Activated T-cell treated with anti-CD3 and anti-CD28 coated beads, Interleukin-2, amount 50 U/mL, for 72 hours (primary cell): ENCODE measurements at regions not wholly inside any gene's neighbourhood (a gene's known extent, or its start where the extent isn't known, plus 50 kb on each side); places are given as distances from the start of the nearest gene placed in this dataset.

Experiments used
- ATAC-seq, 2 donors: fragments of 150-1000 bp; cut with Tn5 transposase; replicated peaks in 1 of 2; 2 replicates each; pipeline ENCODE4 v1.10.0; 2021; ENCODE audit warnings: moderate library complexity in 2 of 2, mild to moderate bottlenecking in 1 of 2
- DNase-seq, 2 donors: peaks; one replicate each; pipeline ENCODE4 v3.0.0; 2021 to 2022; ENCODE audit warnings: mixed read lengths in 1 of 2
- H3K27ac Mint-ChIP-seq: one replicate; pipeline ENCODE4 v1.8.0; 2022; ENCODE audit warnings: mild to moderate bottlenecking, moderate library complexity, mixed read lengths
- H3K27me3 Mint-ChIP-seq: one replicate; pipeline ENCODE4 v1.8.0; 2022; ENCODE audit warnings: low read depth, mixed read lengths
- H3K36me3 Mint-ChIP-seq, 2 donors: one replicate each; pipeline ENCODE4 v1.8.0; 2022; ENCODE audit warnings: mixed read lengths in 2 of 2, mild to moderate bottlenecking in 1 of 2; ENCODE audit not compliant: insufficient read depth in 2 of 2
- H3K4me1 Mint-ChIP-seq: one replicate; pipeline ENCODE4 v1.8.0; 2022; ENCODE audit warnings: low read depth, mixed read lengths
- H3K4me3 Mint-ChIP-seq, 2 donors: one replicate each; pipeline ENCODE4 v1.8.0; 2022; ENCODE audit warnings: mild to moderate bottlenecking in 2 of 2, mixed read lengths in 2 of 2, moderate library complexity in 2 of 2
- H3K9me3 Mint-ChIP-seq, 2 donors: one replicate each; pipeline ENCODE4 v1.8.0; 2022; ENCODE audit warnings: mixed read lengths in 2 of 2

DNA sequence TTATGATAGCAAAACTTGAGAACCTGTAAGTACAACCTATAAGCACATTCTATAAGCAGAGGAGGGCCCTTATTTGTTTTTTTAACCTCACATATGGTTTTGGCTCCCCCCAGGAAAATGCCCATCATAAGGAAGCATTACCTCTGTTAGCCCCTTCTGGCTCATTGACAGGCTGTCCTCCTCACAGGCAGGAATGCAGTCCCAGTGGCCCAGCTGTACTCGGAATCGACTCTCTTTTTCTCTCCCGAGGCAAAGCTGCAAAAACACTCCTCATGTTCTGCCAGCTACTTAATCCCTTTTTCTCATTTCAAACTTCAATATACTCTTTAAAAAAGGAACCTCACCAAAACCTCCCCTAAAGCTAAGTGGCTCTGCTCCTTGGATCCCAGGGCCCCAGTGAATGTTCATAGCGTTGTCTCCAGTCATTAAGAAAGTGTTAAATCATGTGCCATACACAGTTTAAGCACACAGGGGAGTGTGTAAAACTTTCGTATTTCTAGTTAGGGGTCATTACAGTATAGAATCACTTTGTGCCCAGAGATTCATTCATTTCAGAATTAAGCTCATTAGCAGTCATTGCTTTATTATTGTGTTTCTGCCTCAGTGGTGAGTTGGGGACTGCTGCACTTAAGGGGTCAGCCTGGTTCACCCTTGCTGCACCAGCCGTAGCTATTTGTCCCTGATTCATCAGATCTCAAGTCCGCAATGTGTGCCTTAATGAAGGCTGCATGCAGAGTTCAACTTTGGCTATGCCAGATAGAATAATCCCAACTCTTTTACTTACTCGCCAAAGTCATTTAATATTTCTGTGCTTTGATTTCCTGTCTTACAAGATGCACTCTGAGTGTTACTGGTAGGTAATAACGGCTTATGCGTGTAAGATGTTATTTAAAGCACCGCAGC lies 57.6 kb downstream of the JRKL start:
- no peaks in the 10 kb centered on the region for H3K9me3 Mint-ChIP-seq
- no peak overlapping the region for H3K4me3 Mint-ChIP-seq
- peaks cover 33% of the 10 kb centered on the region for H3K27me3 Mint-ChIP-seq
- H3K4me1 Mint-ChIP-seq, result no peaks in the 10 kb centered on the region
- H3K36me3 Mint-ChIP-seq, result no peaks in the 10 kb centered on the region
- DNase-seq (no peak), ATAC-seq (no peak)
- no peak overlapping the region for H3K27ac Mint-ChIP-seq

DNA sequence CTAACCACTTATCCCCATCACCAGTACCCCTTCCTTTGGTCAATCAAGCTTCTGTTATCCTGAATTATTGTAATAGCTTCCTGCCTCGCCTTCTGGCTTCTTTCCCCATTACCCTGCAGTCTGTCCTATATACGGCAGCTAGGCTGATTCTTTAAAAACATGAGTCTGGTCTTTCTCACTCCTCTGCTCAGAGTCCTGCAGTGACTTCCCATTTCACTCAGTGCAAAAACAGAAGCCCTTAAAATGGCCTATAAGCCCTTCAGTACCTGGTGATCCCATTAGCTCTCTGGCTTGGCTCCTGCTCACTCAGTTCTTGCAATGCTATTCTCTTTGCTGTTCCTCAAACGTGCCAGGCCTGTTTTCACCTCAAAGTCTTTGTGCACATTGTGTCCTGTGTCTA lies 58.4 kb downstream of the JRKL start:
- Mint-ChIP-seq H3K4me1 (no peaks in the 10 kb centered on the region), H3K27ac (no peak overlapping the region), H3K36me3 (no peaks in the 10 kb centered on the region), H3K9me3 (no peaks in the 10 kb centered on the region), H3K4me3 (no peak overlapping the region), H3K27me3 (peaks cover 33% of the 10 kb centered on the region)
- ATAC-seq, result no peak
- DNase-seq, result no peak

DNA sequence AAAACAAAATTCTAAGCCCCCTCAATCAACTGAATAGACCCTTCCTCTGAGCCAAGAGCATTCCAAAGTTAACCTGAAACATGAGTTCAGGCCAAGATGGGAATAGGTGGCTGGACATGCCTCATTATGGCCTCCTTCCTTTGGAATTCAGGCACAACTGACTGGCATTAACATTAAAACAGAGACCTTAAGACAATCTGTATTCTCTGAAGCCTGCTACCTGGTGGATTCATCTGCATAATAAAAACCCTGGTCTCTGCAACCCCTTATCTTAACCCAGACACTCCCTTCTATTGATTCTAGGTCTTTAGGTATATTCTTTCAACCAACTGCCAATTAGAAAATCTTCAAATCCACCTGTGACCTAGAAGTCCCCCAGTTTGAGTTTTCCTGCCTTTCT lies 66.3 kb downstream of the JRKL start:
- Mint-ChIP-seq H3K27ac (no peak overlapping the region), H3K27me3 (peaks cover 18% of the 10 kb centered on the region), H3K9me3 (no peaks in the 10 kb centered on the region), H3K36me3 (no peaks in the 10 kb centered on the region), H3K4me3 (no peak overlapping the region), H3K4me1 (no peaks in the 10 kb centered on the region)
- ATAC-seq, result no peak
- no peak for DNase-seq

DNA sequence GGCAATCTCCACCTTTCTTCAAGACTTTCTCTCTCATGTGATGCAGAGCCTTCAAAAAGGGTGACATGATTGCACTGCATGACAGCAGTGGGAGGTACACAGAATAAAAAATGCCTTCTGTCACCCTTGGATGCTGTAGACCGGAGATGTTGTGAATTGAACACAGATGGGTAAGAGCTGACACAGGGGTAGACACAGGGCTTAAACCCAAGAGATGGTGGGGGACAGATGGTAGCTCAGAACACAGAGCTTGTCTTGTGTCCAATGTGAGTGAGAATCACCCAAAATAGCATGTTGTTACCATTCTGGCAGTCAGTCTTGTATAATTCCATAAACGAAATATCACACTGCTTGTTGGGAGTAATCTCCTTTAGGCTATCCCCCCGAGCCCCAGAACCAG lies 69.9 kb downstream of the JRKL start:
- DNase-seq (no peak), ATAC-seq (no peak)
- Mint-ChIP-seq H3K9me3 (no peaks in the 10 kb centered on the region), H3K27me3 (peaks cover 26% of the 10 kb centered on the region), H3K36me3 (no peaks in the 10 kb centered on the region), H3K27ac (no peak overlapping the region), H3K4me3 (no peak overlapping the region), H3K4me1 (no peaks in the 10 kb centered on the region)

DNA sequence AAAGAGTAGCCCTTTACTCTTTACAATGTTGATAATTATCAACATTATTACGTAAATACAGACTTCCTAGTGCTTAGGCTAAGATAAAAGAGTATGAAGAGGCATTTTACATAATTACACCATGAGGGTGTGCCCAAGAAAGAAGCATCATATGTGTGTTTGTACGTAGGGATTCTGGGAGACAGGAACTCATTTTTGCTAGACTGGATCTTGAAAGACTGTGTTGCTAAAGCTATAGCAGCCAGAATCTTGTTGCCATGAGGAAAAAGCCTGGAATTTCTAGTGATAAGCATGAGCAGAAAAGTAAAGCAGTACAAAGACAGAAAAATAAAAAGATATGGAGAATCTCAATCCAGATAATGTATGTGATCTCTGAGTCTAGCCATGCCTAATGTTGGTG lies 72.1 kb downstream of the JRKL start:
- no peak for DNase-seq
- H3K36me3 Mint-ChIP-seq, result no peaks in the 10 kb centered on the region
- H3K27ac Mint-ChIP-seq, result no peak overlapping the region
- H3K4me1 Mint-ChIP-seq, result no peaks in the 10 kb centered on the region
- H3K27me3 Mint-ChIP-seq, result peaks cover 20% of the 10 kb centered on the region
- H3K9me3 Mint-ChIP-seq, result no peaks in the 10 kb centered on the region
- ATAC-seq, result no peak
- H3K4me3 Mint-ChIP-seq, result no peak overlapping the region

DNA sequence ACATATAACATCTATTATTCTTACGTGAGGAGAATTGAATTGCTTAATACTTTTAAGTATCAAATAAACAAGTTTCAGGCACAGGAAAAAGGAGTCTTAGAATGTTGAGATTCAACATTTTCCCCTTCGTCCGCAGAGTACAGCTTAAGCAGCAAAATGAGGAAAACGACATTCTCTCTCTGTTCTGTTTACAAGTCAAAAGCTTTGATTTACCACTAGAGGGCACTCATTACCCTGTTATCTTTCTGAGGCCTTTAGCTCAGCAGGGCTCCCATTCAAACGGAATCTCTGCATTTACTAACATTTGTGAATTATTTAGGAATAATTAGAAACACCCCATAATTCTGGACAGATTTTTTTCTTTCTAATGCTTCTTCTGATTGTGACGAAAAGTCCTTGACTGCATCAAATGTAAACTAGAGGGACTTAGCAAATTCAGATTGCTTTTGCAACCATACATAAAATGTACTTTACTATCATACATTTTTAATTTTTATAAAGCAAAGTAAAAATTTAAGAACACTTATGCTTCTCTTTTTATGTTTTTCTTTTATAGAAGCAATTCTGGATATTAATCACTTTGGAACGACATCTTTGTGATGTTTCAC lies 75.0 kb downstream of the JRKL start:
- ATAC-seq, result peak; percentile 54 to 73
- Mint-ChIP-seq H3K9me3 (no peaks in the 10 kb centered on the region), H3K27me3 (peaks cover 12% of the 10 kb centered on the region), H3K4me1 (no peaks in the 10 kb centered on the region), H3K27ac (no peak overlapping the region), H3K36me3 (no peaks in the 10 kb centered on the region), H3K4me3 (peak overlapping the region; percentile 22 to 32)
- DNase-seq, result no peak

DNA sequence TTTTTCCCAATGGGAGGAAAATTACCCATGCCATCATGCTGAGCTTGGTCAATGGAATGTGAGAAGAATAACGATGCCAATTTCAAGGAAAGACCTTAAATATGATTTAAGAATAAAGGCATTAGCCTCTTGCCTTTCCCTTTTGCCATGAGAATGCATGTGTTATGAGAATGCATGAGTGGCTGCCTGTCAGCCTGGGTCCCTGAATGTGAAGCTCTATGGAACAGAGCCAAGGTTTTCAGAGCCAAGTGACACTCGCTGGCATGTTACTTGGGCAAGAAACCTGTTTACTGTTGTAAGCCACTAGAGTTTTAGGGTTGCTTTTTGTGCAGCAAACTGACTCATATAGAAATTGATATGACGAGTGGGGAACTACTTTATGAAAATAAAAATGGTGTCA lies 75.7 kb downstream of the JRKL start:
- Mint-ChIP-seq H3K4me3 (no peak overlapping the region), H3K36me3 (no peaks in the 10 kb centered on the region), H3K9me3 (no peaks in the 10 kb centered on the region), H3K4me1 (no peaks in the 10 kb centered on the region), H3K27me3 (peaks cover 10% of the 10 kb centered on the region), H3K27ac (no peak overlapping the region)
- DNase-seq (no peak), ATAC-seq (no peak)

DNA sequence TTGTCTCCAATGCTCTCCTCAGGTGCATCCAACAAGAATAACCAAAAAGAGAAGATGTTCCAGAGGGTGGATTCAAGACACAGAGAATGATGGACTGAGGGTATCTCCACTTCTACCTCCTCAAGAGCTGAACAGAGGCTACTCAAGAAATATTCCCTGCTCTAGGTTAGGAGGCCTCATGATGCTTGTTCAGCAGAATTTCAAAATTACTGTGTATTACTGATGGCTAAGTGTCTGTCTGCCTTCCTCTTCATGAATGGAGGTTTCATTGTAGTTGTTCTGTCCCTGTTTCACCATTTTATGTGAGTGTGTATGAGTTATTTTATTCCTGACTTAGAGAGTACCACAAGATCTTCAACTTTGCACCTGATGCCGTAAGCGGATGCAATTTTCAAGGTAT lies 76.8 kb downstream of the JRKL start:
- Mint-ChIP-seq H3K4me1 (no peaks in the 10 kb centered on the region), H3K9me3 (no peaks in the 10 kb centered on the region), H3K27ac (no peak overlapping the region), H3K27me3 (peaks cover 4% of the 10 kb centered on the region), H3K4me3 (no peak overlapping the region), H3K36me3 (no peaks in the 10 kb centered on the region)
- no peak for DNase-seq
- ATAC-seq, result no peak

DNA sequence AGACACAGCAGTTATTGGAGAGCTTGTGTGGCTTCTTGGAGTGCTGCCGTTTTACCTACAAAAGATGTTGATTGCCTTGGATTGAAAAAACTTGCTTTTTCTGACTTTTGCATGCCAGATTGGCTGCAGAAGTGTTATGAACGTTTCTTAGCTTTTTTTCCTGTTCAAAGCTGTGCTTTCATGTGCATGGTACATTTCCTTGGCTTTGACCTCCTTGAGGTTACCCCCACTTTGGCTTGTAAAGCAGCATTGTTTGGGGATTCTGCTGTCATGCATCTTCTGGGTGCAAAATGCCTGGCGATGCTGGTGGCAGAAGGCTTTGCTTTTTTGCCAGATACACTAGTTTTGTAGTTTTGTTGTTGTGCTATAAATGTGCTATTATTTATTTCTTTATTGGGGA lies 80.0 kb downstream of the JRKL start:
- Mint-ChIP-seq H3K27ac (no peak overlapping the region), H3K4me1 (no peaks in the 10 kb centered on the region), H3K9me3 (peaks cover 5% of the 10 kb centered on the region in 2 donors), H3K4me3 (no peak overlapping the region), H3K27me3 (no peaks in the 10 kb centered on the region), H3K36me3 (peaks cover 3 to 5% of the 10 kb centered on the region in 2 donors)
- no peak for ATAC-seq
- DNase-seq, result no peak

DNA sequence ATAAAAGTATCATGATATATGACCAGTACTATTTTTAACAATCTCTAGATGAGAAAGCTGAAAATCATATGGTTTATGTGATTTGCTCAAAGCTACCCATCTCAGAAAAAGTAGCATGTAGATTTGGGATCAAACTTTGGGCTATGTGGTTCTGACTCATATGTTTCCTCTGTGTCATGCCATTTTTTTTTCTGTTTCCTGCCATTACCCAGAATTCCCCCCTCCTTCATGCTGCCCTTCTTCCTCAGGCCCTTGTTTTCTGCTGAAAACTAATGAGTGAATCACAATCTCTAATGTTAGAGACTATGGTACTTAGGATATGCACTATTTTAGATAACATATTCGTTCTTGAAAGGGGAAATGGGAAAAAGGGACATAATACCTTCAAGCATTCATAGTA lies 80.7 kb downstream of the JRKL start:
- no peaks in the 10 kb centered on the region for H3K4me1 Mint-ChIP-seq
- H3K27me3 Mint-ChIP-seq, result no peaks in the 10 kb centered on the region
- no peak overlapping the region for H3K27ac Mint-ChIP-seq
- peaks cover 5% of the 10 kb centered on the region in 2 donors for H3K9me3 Mint-ChIP-seq
- no peak overlapping the region for H3K4me3 Mint-ChIP-seq
- ATAC-seq, result no peak
- peaks cover 3 to 5% of the 10 kb centered on the region in 2 donors for H3K36me3 Mint-ChIP-seq
- DNase-seq, result no peak

DNA sequence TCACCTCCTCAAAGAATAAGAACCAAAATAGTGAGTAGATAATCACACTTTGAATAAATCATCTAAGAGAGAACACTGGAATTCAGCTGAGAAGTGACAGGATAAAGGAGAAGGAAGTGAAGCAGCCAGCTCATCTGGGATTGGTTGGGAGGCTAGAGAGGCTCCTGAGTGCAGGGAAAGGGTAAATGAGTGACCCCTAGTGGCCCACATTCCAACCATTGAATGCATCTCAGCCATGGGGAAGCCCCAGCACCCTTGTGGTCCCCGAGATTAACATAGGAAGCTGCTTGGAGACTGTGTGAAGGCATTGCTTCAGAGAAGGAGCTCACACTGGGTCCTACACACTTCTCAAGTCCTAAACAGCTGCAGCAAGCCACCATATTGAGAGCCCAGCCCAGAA lies 82.3 kb downstream of the JRKL start:
- H3K4me1 Mint-ChIP-seq, result no peaks in the 10 kb centered on the region
- ATAC-seq, result no peak
- no peak overlapping the region for H3K4me3 Mint-ChIP-seq
- no peaks in the 10 kb centered on the region for H3K27me3 Mint-ChIP-seq
- no peak overlapping the region for H3K27ac Mint-ChIP-seq
- H3K9me3 Mint-ChIP-seq, result peaks cover 5% of the 10 kb centered on the region in 2 donors
- peaks cover 3 to 5% of the 10 kb centered on the region in 2 donors for H3K36me3 Mint-ChIP-seq
- DNase-seq, result no peak

DNA sequence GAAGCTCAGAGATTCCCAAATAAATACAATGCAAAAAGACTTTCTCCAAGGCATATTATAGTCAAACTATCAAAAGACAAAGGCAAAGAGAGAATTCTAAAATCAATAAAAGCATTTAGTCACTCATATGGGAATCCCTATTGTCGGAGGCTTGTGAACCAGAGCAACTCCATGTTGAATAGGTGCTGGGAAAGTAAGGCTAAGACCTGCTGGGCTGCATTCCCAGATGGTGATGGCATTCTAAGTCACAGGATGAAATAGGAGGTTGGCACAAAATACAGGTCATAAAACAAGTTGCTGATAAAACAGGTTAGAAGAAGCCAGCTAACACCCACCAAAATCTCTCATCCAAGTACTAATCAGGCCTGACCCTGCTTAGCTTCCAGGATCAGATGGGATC lies 84.5 kb downstream of the JRKL start:
- H3K4me3 Mint-ChIP-seq, result no peak overlapping the region
- no peak for ATAC-seq
- H3K4me1 Mint-ChIP-seq, result no peaks in the 10 kb centered on the region
- no peaks in the 10 kb centered on the region for H3K27me3 Mint-ChIP-seq
- H3K36me3 Mint-ChIP-seq, result peaks cover 3 to 5% of the 10 kb centered on the region in 2 donors
- no peak overlapping the region for H3K27ac Mint-ChIP-seq
- peaks cover 5% of the 10 kb centered on the region in 2 donors for H3K9me3 Mint-ChIP-seq
- no peak for DNase-seq

DNA sequence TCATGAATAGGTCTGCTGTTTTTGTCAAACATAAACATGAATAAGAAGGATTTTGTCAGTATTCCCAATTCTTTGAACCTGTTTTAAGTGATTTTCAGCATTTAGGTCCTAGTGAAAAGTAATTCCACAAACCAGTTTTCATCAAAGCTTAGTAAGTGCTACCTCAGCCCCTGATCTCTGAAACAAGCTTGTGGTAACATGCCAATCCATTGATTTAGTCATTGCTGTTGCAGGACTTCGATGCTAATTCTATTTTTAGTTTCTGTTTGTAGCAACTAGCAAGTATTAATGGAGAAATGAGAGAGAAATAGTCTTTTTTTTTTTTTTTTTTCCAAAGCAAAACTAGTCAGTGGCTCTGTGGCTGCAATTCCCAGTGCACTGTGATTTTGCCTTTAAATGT lies 91.4 kb downstream of the JRKL start:
- Mint-ChIP-seq H3K4me1 (no peaks in the 10 kb centered on the region), H3K27me3 (peaks cover 26% of the 10 kb centered on the region), H3K27ac (no peak overlapping the region), H3K36me3 (no peaks in the 10 kb centered on the region), H3K4me3 (no peak overlapping the region), H3K9me3 (no peaks in the 10 kb centered on the region)
- ATAC-seq, result no peak
- DNase-seq, result no peak

DNA sequence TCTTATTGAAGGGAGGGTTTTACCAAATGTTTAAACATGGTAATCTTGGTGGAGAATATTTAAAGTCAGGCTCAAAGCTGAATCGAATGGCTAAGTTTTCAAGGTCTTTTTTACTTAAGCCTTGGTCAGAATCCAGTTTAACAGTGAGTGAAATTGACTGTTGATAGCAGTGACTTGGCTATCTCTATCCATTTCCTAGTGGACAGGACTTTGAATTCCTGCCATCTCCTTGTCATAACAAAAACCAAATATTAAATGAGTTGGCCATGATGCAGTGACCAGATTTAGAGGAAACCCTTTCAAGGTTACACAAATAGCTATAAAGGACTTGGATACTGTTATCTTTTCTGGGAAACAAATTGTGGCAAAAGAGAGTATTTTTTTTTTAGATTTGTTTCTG lies 92.0 kb downstream of the JRKL start:
- H3K4me3 Mint-ChIP-seq, result no peak overlapping the region
- ATAC-seq (no peak), DNase-seq (no peak)
- H3K36me3 Mint-ChIP-seq, result no peaks in the 10 kb centered on the region
- H3K9me3 Mint-ChIP-seq, result no peaks in the 10 kb centered on the region
- peaks cover 27% of the 10 kb centered on the region for H3K27me3 Mint-ChIP-seq
- no peaks in the 10 kb centered on the region for H3K4me1 Mint-ChIP-seq
- H3K27ac Mint-ChIP-seq, result no peak overlapping the region
